ENCODE measurements at regions not wholly inside any gene's neighbourhood (a gene's known extent, or its start where the extent isn't known, plus 50 kb on each side); places are given as distances from the start of the nearest gene placed in this dataset.

DNA sequence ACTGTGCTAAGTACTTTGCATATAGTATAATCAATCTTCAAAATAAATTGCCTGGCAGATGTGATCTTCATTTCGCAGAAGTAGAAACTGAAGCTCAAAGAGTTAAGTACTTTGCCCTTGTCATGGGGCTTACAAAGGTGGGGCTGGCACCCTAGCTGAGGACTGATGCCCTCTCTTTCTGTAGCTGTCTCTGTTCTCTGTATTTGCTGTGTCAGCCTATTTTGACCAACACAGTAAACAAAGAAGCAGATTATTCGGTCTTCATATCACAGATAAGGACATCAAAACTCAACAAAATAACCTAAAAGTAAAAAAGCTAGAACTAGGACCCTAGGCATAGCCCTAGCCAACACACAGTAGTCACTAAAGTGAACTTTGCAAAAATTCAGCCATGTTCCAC, 570.5 kb upstream of the TENM3 start:
- no peak for TF ChIP-seq CTCF (IDR thresholded peaks at IDR 0.05; ENCODE audit: unreplicated experiment)
- Mint-ChIP-seq H3K4me3 (ENCODE audit: unreplicated experiment) (no peak overlapping the region), H3K4me1 (ENCODE audit: unreplicated experiment) (no peaks in the 10 kb centered on the region), H3K9me3 (ENCODE audit: unreplicated experiment) (no peaks in the 10 kb centered on the region), H3K27me3 (ENCODE audit: unreplicated experiment) (no peaks in the 10 kb centered on the region), H3K36me3 (ENCODE audit: low read depth, unreplicated experiment) (no peaks in the 10 kb centered on the region), H3K27ac (ENCODE audit: unreplicated experiment) (no peak overlapping the region)
- no peak for DNase-seq (ENCODE audit: low spot score)

- Mint-ChIP-seq H3K27ac (ENCODE audit: unreplicated experiment) (no peak overlapping the region), H3K4me1 (ENCODE audit: unreplicated experiment) (no peaks in the 10 kb centered on the region), H3K9me3 (ENCODE audit: unreplicated experiment) (no peaks in the 10 kb centered on the region), H3K27me3 (ENCODE audit: unreplicated experiment) (no peaks in the 10 kb centered on the region), H3K4me3 (ENCODE audit: unreplicated experiment) (no peak overlapping the region), H3K36me3 (ENCODE audit: low read depth, unreplicated experiment) (no peaks in the 10 kb centered on the region)
- TF ChIP-seq CTCF (IDR thresholded peaks at IDR 0.05; ENCODE audit: unreplicated experiment) = no peak
- DNase-seq (ENCODE audit: low spot score) = no peak
Measured at GRCh38 chr4:181674315-181674875, 568.8 kb upstream of the TENM3 start.

DNA sequence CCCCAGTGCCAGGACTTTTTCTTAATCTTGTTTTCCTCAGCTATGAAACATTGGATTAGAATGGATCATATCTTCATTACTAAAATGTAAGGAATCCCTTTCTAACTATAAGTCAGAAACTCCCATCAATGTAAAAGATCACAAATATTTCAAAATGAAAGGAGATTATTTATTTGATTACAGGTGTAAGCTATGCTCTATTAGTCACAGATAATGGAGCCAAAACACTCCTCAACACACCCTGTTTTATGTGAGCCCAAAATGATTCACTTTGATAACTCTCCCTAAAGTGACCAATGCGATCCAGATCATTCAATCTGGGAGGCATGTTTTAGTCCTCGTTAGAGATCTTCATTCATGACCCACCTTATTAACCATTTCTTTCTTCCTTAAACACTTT, 566.7 kb upstream of the TENM3 start:
- no peaks in the 10 kb centered on the region for H3K4me1 Mint-ChIP-seq (ENCODE audit: unreplicated experiment)
- H3K36me3 Mint-ChIP-seq (ENCODE audit: low read depth, unreplicated experiment) = no peaks in the 10 kb centered on the region
- TF ChIP-seq CTCF (IDR thresholded peaks at IDR 0.05; ENCODE audit: unreplicated experiment) = no peak
- DNase-seq (ENCODE audit: low spot score) = no peak
- no peaks in the 10 kb centered on the region for H3K27me3 Mint-ChIP-seq (ENCODE audit: unreplicated experiment)
- no peaks in the 10 kb centered on the region for H3K9me3 Mint-ChIP-seq (ENCODE audit: unreplicated experiment)
- no peak overlapping the region for H3K27ac Mint-ChIP-seq (ENCODE audit: unreplicated experiment)
- no peak overlapping the region for H3K4me3 Mint-ChIP-seq (ENCODE audit: unreplicated experiment)

- Mint-ChIP-seq H3K9me3 (ENCODE audit: unreplicated experiment) (no peaks in the 10 kb centered on the region), H3K4me1 (ENCODE audit: unreplicated experiment) (no peaks in the 10 kb centered on the region), H3K4me3 (ENCODE audit: unreplicated experiment) (no peak overlapping the region), H3K36me3 (ENCODE audit: low read depth, unreplicated experiment) (no peaks in the 10 kb centered on the region), H3K27me3 (ENCODE audit: unreplicated experiment) (no peaks in the 10 kb centered on the region), H3K27ac (ENCODE audit: unreplicated experiment) (no peak overlapping the region)
- no peak for TF ChIP-seq CTCF (IDR thresholded peaks at IDR 0.05; ENCODE audit: unreplicated experiment)
- DNase-seq (ENCODE audit: low spot score) = no peak
Measured at GRCh38 chr4:181677201-181677600, 566.0 kb upstream of the TENM3 start.

- DNase-seq (ENCODE audit: low spot score) = no peak
- Mint-ChIP-seq H3K27me3 (ENCODE audit: unreplicated experiment) (no peaks in the 10 kb centered on the region), H3K9me3 (ENCODE audit: unreplicated experiment) (no peaks in the 10 kb centered on the region), H3K4me3 (ENCODE audit: unreplicated experiment) (no peak overlapping the region), H3K36me3 (ENCODE audit: low read depth, unreplicated experiment) (no peaks in the 10 kb centered on the region), H3K4me1 (ENCODE audit: unreplicated experiment) (no peaks in the 10 kb centered on the region), H3K27ac (ENCODE audit: unreplicated experiment) (no peak overlapping the region)
- TF ChIP-seq CTCF (IDR thresholded peaks at IDR 0.05; ENCODE audit: unreplicated experiment) = no peak
Measured at GRCh38 chr4:181677621-181678020, 565.6 kb upstream of the TENM3 start.

Data from endothelial cell (in vitro differentiated cells).